ENCODE measurements at regions not wholly inside any gene's neighbourhood (a gene's known extent, or its start where the extent isn't known, plus 50 kb on each side); places are given as distances from the start of the nearest gene placed in this dataset.

- H3K36me3 ChIP-seq (replicated peaks in 1 of 2; ENCODE audit: control insufficient read depth in 2 of 2, insufficient read depth in 2 of 2, low read length in 2 of 2): no peaks in the 10 kb centered on the region
- no peak overlapping the region for H4K8ac ChIP-seq (ENCODE audit: low read depth, low read length)
- H3K4me1 ChIP-seq (ENCODE audit: control insufficient read depth in 2 of 2, insufficient read depth in 1 of 2, low read depth in 1 of 2, low read length in 2 of 2): peaks cover 0 to under 1% of the 10 kb centered on the region in 2 donors
- H3K4ac ChIP-seq (ENCODE audit: low read length): no peak overlapping the region
- no peak overlapping the region for H2AFZ ChIP-seq (ENCODE audit: low read length)
- H3K14ac ChIP-seq (ENCODE audit: low read length): no peak overlapping the region
- no peak for DNase-seq (ENCODE audit: low spot score)
- H3K9me3 ChIP-seq (replicated peaks in 1 of 2; ENCODE audit: control insufficient read depth in 2 of 2, insufficient read depth in 1 of 2, low read depth in 1 of 2, low read length in 2 of 2): no peaks in the 10 kb centered on the region
- H3K79me1 ChIP-seq (ENCODE audit: low read depth, low read length): no peaks in the 10 kb centered on the region
- H3K4me3 ChIP-seq (ENCODE audit: low read length in 2 of 2): no peak overlapping the region
- no peak overlapping the region for H3K9ac ChIP-seq (ENCODE audit: low read depth, low read length, poor library complexity)
- no peak overlapping the region for H2BK120ac ChIP-seq (ENCODE audit: low read depth, low read length)
- no CpG with 5 or more reads among the region's 3 CpGs for WGBS, 2 donors (ENCODE audit: extremely low coverage in 2 of 2, insufficient read length in 2 of 2, insufficient replicate concordance in 1 of 2)
- no peak overlapping the region for H3K18ac ChIP-seq (ENCODE audit: low read length)
- H3K4me2 ChIP-seq (ENCODE audit: insufficient read depth, low read length, poor library complexity, severe bottlenecking): no peak overlapping the region
- H4K91ac ChIP-seq (ENCODE audit: low read depth, low read length, poor library complexity): no peak overlapping the region
- no peak overlapping the region for H2AK5ac ChIP-seq (ENCODE audit: low read depth, low read length)
- no peak overlapping the region for H2BK5ac ChIP-seq (ENCODE audit: low read length)
- no peak overlapping the region for H3K23ac ChIP-seq (ENCODE audit: low read depth, low read length, poor library complexity)
- H3K27ac ChIP-seq (replicated peaks; ENCODE audit: low read length): no peak overlapping the region
- no peak overlapping the region for H2BK15ac ChIP-seq (ENCODE audit: low read length)
- H3K27me3 ChIP-seq (ENCODE audit: control insufficient read depth in 3 of 3, insufficient read depth in 3 of 3, low read depth in 1 of 3, low read length in 3 of 3): no peaks in the 10 kb centered on the region
- H2BK12ac ChIP-seq (ENCODE audit: low read length): no peak overlapping the region
These were observed 691.8 kb downstream of the BCL11B start for GRCh38 chr14:98580131-98580678.

DNA sequence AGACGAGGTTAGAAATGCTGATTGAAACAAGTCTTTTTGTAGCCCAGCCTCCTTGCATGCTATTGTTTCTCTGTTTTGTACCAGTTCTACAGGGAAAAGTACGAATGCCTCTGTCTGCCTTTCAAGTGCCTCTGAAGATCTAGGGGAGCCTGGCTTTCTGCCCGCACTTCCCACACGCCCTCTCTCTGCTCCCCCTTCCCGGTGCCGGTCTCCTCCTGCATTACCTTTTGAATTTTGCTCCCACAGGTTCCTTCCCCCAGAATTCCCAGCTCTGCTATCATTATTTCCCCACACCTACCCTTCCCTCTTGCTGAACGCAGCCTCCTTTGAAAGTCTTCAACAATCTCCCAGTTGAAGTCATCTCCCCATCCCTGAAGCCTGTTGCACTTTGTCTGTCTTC lies 689.7 kb downstream of the BCL11B start:
- Histone ChIP-seq H3K4me2 (ENCODE audit: insufficient read depth, low read length, poor library complexity, severe bottlenecking) (no peak overlapping the region), H3K9me3 (replicated peaks in 1 of 2; ENCODE audit: control insufficient read depth in 2 of 2, insufficient read depth in 1 of 2, low read depth in 1 of 2, low read length in 2 of 2) (no peaks in the 10 kb centered on the region), H2BK5ac (ENCODE audit: low read length) (no peak overlapping the region), H2BK120ac (ENCODE audit: low read depth, low read length) (no peak overlapping the region), H3K23ac (ENCODE audit: low read depth, low read length, poor library complexity) (no peak overlapping the region), H3K79me1 (ENCODE audit: low read depth, low read length) (no peaks in the 10 kb centered on the region), H3K14ac (ENCODE audit: low read length) (no peak overlapping the region), H2AFZ (ENCODE audit: low read length) (no peak overlapping the region), H3K27ac (replicated peaks; ENCODE audit: low read length) (no peak overlapping the region), H3K27me3 (ENCODE audit: control insufficient read depth in 3 of 3, insufficient read depth in 3 of 3, low read depth in 1 of 3, low read length in 3 of 3) (no peaks in the 10 kb centered on the region), H3K9ac (ENCODE audit: low read depth, low read length, poor library complexity) (no peak overlapping the region), H3K4me1 (ENCODE audit: control insufficient read depth in 2 of 2, insufficient read depth in 1 of 2, low read depth in 1 of 2, low read length in 2 of 2) (peaks cover 0 to 14% of the 10 kb centered on the region in 2 donors), H3K18ac (ENCODE audit: low read length) (no peak overlapping the region), H4K91ac (ENCODE audit: low read depth, low read length, poor library complexity) (no peak overlapping the region), H4K8ac (ENCODE audit: low read depth, low read length) (no peak overlapping the region), H2AK5ac (ENCODE audit: low read depth, low read length) (no peak overlapping the region), H2BK15ac (ENCODE audit: low read length) (no peak overlapping the region), H3K4me3 (ENCODE audit: low read length in 2 of 2) (no peak overlapping the region), H2BK12ac (ENCODE audit: low read length) (no peak overlapping the region), H3K36me3 (replicated peaks in 1 of 2; ENCODE audit: control insufficient read depth in 2 of 2, insufficient read depth in 2 of 2, low read length in 2 of 2) (no peaks in the 10 kb centered on the region), H3K4ac (ENCODE audit: low read length) (no peak overlapping the region)
- no peak for DNase-seq (ENCODE audit: low spot score)
- WGBS, 2 donors (ENCODE audit: extremely low coverage in 2 of 2, insufficient read length in 2 of 2, insufficient replicate concordance in 1 of 2): no CpG with 5 or more reads among the region's 7 CpGs

- Histone ChIP-seq H2AK5ac (ENCODE audit: low read depth, low read length) (no peak overlapping the region), H2BK12ac (ENCODE audit: low read length) (no peak overlapping the region), H3K18ac (ENCODE audit: low read length) (no peak overlapping the region), H3K9me3 (replicated peaks in 1 of 2; ENCODE audit: control insufficient read depth in 2 of 2, insufficient read depth in 1 of 2, low read depth in 1 of 2, low read length in 2 of 2) (no peaks in the 10 kb centered on the region), H2BK5ac (ENCODE audit: low read length) (no peak overlapping the region), H2BK15ac (ENCODE audit: low read length) (no peak overlapping the region), H3K4me1 (ENCODE audit: control insufficient read depth in 2 of 2, insufficient read depth in 1 of 2, low read depth in 1 of 2, low read length in 2 of 2) (peaks cover 0 to 20% of the 10 kb centered on the region in 2 donors), H3K4me3 (ENCODE audit: low read length in 2 of 2) (no peak overlapping the region), H3K9ac (ENCODE audit: low read depth, low read length, poor library complexity) (no peak overlapping the region), H3K4ac (ENCODE audit: low read length) (no peak overlapping the region), H2AFZ (ENCODE audit: low read length) (no peak overlapping the region), H3K14ac (ENCODE audit: low read length) (no peak overlapping the region), H4K8ac (ENCODE audit: low read depth, low read length) (no peak overlapping the region), H3K36me3 (replicated peaks in 1 of 2; ENCODE audit: control insufficient read depth in 2 of 2, insufficient read depth in 2 of 2, low read length in 2 of 2) (no peaks in the 10 kb centered on the region), H3K4me2 (ENCODE audit: insufficient read depth, low read length, poor library complexity, severe bottlenecking) (no peak overlapping the region), H4K91ac (ENCODE audit: low read depth, low read length, poor library complexity) (no peak overlapping the region), H3K79me1 (ENCODE audit: low read depth, low read length) (no peaks in the 10 kb centered on the region), H2BK120ac (ENCODE audit: low read depth, low read length) (no peak overlapping the region), H3K23ac (ENCODE audit: low read depth, low read length, poor library complexity) (no peak overlapping the region), H3K27ac (replicated peaks; ENCODE audit: low read length) (no peak overlapping the region), H3K27me3 (ENCODE audit: control insufficient read depth in 3 of 3, insufficient read depth in 3 of 3, low read depth in 1 of 3, low read length in 3 of 3) (no peaks in the 10 kb centered on the region)
- DNase-seq (ENCODE audit: low spot score): no peak
- WGBS, 2 donors (ENCODE audit: extremely low coverage in 2 of 2, insufficient read length in 2 of 2, insufficient replicate concordance in 1 of 2): no CpG with 5 or more reads among the region's 6 CpGs
These were observed 680.8 kb downstream of the BCL11B start for GRCh38 chr14:98591161-98591560.

- Histone ChIP-seq H3K9ac (ENCODE audit: low read depth, low read length, poor library complexity) (peak overlapping the region; percentile 39), H3K4ac (ENCODE audit: low read length) (no peak overlapping the region), H3K27me3 (ENCODE audit: control insufficient read depth in 3 of 3, insufficient read depth in 3 of 3, low read depth in 1 of 3, low read length in 3 of 3) (no peaks in the 10 kb centered on the region), H3K4me3 (ENCODE audit: low read length in 2 of 2) (no peak overlapping the region), H2AK5ac (ENCODE audit: low read depth, low read length) (peak overlapping the region; percentile 99), H4K91ac (ENCODE audit: low read depth, low read length, poor library complexity) (peak overlapping the region; percentile 56), H2BK120ac (ENCODE audit: low read depth, low read length) (peak overlapping the region; percentile 98), H3K14ac (ENCODE audit: low read length) (peak overlapping the region; percentile 56), H3K4me1 (ENCODE audit: control insufficient read depth in 2 of 2, insufficient read depth in 1 of 2, low read depth in 1 of 2, low read length in 2 of 2) (peaks cover 0 to 14% of the 10 kb centered on the region in 2 donors), H3K36me3 (replicated peaks in 1 of 2; ENCODE audit: control insufficient read depth in 2 of 2, insufficient read depth in 2 of 2, low read length in 2 of 2) (no peaks in the 10 kb centered on the region), H2BK12ac (ENCODE audit: low read length) (peak overlapping the region; percentile 79), H2AFZ (ENCODE audit: low read length) (no peak overlapping the region), H3K18ac (ENCODE audit: low read length) (peak overlapping the region; percentile 98), H2BK5ac (ENCODE audit: low read length) (peak overlapping the region; percentile 98), H3K23ac (ENCODE audit: low read depth, low read length, poor library complexity) (peak overlapping the region; percentile 61), H3K27ac (replicated peaks; ENCODE audit: low read length) (peak overlapping the region; percentile 58), H3K9me3 (replicated peaks in 1 of 2; ENCODE audit: control insufficient read depth in 2 of 2, insufficient read depth in 1 of 2, low read depth in 1 of 2, low read length in 2 of 2) (peaks cover 0 to 2% of the 10 kb centered on the region in 2 donors), H4K8ac (ENCODE audit: low read depth, low read length) (peak overlapping the region; percentile 9), H3K4me2 (ENCODE audit: insufficient read depth, low read length, poor library complexity, severe bottlenecking) (peak overlapping the region; percentile 32), H2BK15ac (ENCODE audit: low read length) (peak overlapping the region; percentile 100), H3K79me1 (ENCODE audit: low read depth, low read length) (no peaks in the 10 kb centered on the region)
- no CpG with 5 or more reads among the region's 21 CpGs for WGBS, 2 donors (ENCODE audit: extremely low coverage in 2 of 2, insufficient read length in 2 of 2, insufficient replicate concordance in 1 of 2)
- no peak for DNase-seq (ENCODE audit: low spot score)
These were observed 679.3 kb downstream of the BCL11B start for GRCh38 chr14:98592611-98593170.
